Cardiac fibroblast (primary cell): ENCODE measurements at regions not wholly inside any gene's neighbourhood (a gene's known extent, or its start where the extent isn't known, plus 50 kb on each side); places are given as distances from the start of the nearest gene placed in this dataset.

Experiments used
- DNase-seq, 2 donors: peaks; one replicate each; pipeline versions ENCODE4 v3.0.0 to v3.0.0-alpha.2; 2010; ENCODE audit warnings: low read depth in 2 of 2
- H3K4me3 ChIP-seq, 2 donors: replicated peaks in 1 of 2; 1 replicate in 1 of 2; 2 replicates in 1 of 2; pipeline ENCODE4 v1.5.1; 2011; ENCODE audit warnings: low read depth in 2 of 2, low read length in 2 of 2, mild to moderate bottlenecking in 2 of 2, moderate library complexity in 1 of 2
- TF ChIP-seq, protein P1 (sequence below): IDR thresholded peaks from one replicate; pipeline ENCODE4 v1.5.1; 2011; ENCODE audit warnings: low read depth, mild to moderate bottlenecking, low read length, inconsistent platforms

DNA sequence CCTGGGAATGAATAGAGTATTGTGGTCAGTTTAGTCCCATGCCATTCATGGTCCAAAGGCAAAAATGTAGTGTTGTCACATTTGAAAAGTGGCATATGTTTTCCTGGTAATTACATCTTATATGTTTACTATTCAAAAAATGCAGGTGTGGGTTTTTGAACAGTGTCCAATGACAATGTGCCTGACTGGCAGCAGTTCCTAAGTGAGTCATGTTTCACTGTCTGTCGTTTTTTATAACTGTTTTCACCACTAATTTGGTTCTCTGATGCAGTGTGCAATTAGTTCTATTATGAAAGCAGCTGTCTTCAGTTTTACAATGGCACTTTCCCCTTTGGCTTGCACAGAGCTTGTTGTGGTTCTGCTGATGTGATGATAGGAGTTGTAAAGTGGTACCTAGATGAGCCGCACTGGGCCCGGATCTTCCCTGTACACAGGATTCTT lies 162.3 kb downstream of the SEM1 start:
- H3K4me3 ChIP-seq: no peak overlapping the region
- TF ChIP-seq, protein P1, sequence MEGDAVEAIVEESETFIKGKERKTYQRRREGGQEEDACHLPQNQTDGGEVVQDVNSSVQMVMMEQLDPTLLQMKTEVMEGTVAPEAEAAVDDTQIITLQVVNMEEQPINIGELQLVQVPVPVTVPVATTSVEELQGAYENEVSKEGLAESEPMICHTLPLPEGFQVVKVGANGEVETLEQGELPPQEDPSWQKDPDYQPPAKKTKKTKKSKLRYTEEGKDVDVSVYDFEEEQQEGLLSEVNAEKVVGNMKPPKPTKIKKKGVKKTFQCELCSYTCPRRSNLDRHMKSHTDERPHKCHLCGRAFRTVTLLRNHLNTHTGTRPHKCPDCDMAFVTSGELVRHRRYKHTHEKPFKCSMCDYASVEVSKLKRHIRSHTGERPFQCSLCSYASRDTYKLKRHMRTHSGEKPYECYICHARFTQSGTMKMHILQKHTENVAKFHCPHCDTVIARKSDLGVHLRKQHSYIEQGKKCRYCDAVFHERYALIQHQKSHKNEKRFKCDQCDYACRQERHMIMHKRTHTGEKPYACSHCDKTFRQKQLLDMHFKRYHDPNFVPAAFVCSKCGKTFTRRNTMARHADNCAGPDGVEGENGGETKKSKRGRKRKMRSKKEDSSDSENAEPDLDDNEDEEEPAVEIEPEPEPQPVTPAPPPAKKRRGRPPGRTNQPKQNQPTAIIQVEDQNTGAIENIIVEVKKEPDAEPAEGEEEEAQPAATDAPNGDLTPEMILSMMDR: no peak
- DNase-seq: no peak

DNA sequence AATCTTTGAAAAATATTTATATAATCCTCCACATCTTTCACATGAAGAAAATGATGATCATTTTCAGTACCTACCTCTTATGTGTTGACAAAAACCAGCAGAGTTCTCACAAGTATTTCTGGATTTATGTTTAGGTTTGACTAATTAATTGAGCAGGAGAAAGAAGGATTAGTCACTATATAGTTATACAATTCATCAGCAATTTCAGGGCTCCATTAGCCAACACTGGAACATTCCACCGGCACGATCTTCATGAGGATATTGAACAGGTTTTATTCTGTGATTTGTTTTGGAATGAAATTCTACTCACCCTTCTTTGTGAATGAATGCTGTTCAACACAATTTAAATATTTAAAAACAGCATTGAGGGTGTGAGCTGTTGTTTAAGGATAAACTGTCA lies 163.2 kb downstream of the SEM1 start:
- no peak overlapping the region for H3K4me3 ChIP-seq
- no peak for DNase-seq
- TF ChIP-seq, protein P1: no peak

DNA sequence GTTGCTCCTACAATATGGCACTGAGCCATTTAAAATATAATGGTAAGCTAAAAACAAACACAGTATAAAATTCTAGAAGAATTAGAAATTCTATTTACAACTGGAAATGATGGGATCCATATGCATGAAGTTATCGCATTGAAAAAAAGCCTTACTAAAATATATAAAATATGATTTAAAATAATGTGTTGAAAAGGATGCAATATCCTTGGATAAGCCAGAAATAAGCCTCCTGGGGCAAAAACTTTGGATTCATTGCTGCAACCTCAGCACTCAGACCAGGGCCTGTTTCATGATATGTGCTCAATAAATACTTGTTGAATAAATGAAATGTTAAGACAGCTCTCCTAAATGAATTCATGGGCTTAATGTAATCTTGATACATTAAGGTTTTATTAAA lies 170.2 kb downstream of the SEM1 start:
- TF ChIP-seq, protein P1: no peak
- DNase-seq: no peak
- no peak overlapping the region for H3K4me3 ChIP-seq

DNA sequence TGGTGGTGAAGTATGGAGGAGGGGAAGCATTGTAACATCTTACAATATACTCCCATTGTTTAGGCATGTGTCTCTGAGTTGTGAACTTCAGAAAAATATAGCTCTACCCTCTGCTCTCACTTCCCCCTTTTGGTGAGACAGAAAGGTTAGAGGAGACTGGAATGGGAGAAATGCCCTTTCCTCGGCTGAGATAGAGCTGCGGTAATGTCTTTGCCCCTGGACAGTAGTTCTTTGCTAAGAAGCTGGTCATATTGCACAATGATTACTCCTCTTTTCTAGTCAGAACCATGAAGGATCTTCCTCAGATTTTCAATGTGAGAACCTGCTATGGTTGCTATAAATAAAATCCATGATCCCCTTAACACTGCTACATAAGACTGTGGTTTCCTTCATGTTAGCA lies 171.0 kb downstream of the SEM1 start:
- no peak overlapping the region for H3K4me3 ChIP-seq
- no peak for DNase-seq
- TF ChIP-seq, protein P1: no peak

DNA sequence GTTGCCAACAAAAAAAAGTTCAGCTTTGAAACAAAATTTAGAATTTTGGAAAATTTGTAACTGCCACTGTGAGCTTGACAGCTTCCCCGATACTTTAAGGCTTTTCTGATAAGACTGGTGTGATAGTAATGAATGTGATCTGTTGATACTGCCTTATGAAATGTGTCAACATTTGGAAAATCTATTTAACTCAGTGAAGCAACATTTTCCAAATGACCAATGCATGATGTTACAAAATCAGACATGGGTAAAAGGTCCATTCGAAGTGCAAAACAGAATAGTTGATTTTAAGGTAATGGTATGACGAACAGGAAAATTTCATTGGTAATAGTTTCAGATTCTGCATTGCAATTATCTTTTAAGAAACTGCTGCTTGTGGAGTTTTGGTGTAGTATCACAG lies 175.4 kb downstream of the SEM1 start:
- H3K4me3 ChIP-seq: no peak overlapping the region
- TF ChIP-seq, protein P1: no peak
- no peak for DNase-seq

DNA sequence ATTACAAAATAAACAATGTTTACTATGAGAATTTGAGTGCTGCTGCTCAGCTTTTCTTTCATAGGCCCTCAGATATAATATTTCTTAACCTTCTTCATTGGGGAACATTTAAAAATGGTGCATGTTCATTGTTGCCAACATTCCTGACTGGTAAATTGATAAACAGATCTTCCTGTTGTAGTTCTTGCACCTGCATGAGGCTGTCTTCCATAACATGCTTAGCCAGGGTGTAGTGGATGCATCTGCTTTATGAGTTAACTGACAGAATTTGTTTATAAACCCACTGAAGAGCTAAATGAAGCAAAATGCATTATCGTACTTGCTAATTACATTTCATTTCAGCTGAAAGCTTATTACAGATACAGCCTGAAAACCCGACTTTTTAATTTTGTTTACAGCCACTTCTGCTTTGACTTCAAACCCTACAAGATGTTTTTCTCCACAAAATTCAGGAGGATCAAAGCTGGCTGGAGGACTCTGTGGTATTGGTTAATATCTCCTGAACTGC lies 177.2 kb downstream of the SEM1 start:
- TF ChIP-seq, protein P1: no peak
- no peak overlapping the region for H3K4me3 ChIP-seq
- no peak for DNase-seq

DNA sequence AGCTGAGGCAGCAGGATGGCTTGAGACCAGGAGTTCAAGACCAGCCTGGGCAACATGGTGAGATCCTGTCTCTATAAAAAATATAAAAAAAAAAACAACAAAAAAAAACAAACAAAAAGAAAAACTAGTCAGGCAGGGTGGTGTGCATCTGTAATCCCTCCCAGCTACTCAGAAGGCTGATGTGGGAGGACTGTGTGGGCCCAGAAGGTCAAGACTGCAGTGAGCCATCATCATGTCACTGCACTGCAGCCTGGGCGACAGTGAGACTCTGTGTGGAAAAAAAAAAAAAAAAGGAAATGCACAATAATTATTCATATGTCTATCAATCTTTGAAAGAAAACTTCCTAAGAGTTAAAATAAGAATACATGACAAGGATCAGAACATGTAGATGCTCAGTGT lies 178.3 kb downstream of the SEM1 start:
- TF ChIP-seq, protein P1: no peak
- no peak for DNase-seq
- no peak overlapping the region for H3K4me3 ChIP-seq
